Activated T-helper 17 cell treated with anti-CD3 and anti-CD28 coated beads, Interleukin-2, amount 50 U/mL, for 72 hours (primary cell): ENCODE measurements at regions not wholly inside any gene's neighbourhood (a gene's known extent, or its start where the extent isn't known, plus 50 kb on each side); places are given as distances from the start of the nearest gene placed in this dataset.

ENCODE experiments used
- ATAC-seq: fragments of 150-1000 bp; cut with Tn5 transposase; replicated peaks from 2 replicates; pipeline ENCODE4 v1.10.0; 2021; ENCODE audit warnings: mild to moderate bottlenecking, moderate library complexity
- H3K27ac Mint-ChIP-seq: one replicate; pipeline ENCODE4 v1.8.0; 2022; ENCODE audit warnings: mixed read lengths
- H3K27me3 Mint-ChIP-seq: one replicate; pipeline ENCODE4 v1.8.0; 2022; ENCODE audit warnings: mixed read lengths
- H3K36me3 Mint-ChIP-seq: one replicate; pipeline ENCODE4 v1.8.0; 2022; ENCODE audit warnings: low read depth, mild to moderate bottlenecking, mixed read lengths
- H3K4me1 Mint-ChIP-seq: one replicate; pipeline ENCODE4 v1.8.0; 2022; ENCODE audit warnings: mixed read lengths
- H3K4me3 Mint-ChIP-seq: one replicate; pipeline ENCODE4 v1.8.0; 2022; ENCODE audit warnings: mild to moderate bottlenecking, mixed read lengths
- H3K9me3 Mint-ChIP-seq: one replicate; pipeline ENCODE4 v1.8.0; 2022; ENCODE audit warnings: mixed read lengths

- Mint-ChIP-seq H3K9me3 (no peaks in the 10 kb centered on the region), H3K36me3 (no peaks in the 10 kb centered on the region), H3K27me3 (peaks cover 3% of the 10 kb centered on the region), H3K4me3 (no peak overlapping the region), H3K27ac (no peak overlapping the region), H3K4me1 (no peaks in the 10 kb centered on the region)
- no peak for ATAC-seq
Observed at GRCh38 chr14:101225157-101226152, 321.9 kb upstream of the RTL1 start.

- H3K36me3 Mint-ChIP-seq = no peaks in the 10 kb centered on the region
- no peak overlapping the region for H3K4me3 Mint-ChIP-seq
- no peak for ATAC-seq
- H3K27ac Mint-ChIP-seq = no peak overlapping the region
- no peaks in the 10 kb centered on the region for H3K9me3 Mint-ChIP-seq
- no peaks in the 10 kb centered on the region for H3K27me3 Mint-ChIP-seq
- H3K4me1 Mint-ChIP-seq = no peaks in the 10 kb centered on the region
Observed at GRCh38 chr14:101226265-101226602, 322.7 kb upstream of the RTL1 start.

GRCh38 chr14:101226603-101227425 lies 323.3 kb upstream of the RTL1 start:
- Mint-ChIP-seq H3K4me3 (no peak overlapping the region), H3K27ac (no peak overlapping the region), H3K27me3 (no peaks in the 10 kb centered on the region), H3K4me1 (no peaks in the 10 kb centered on the region), H3K9me3 (no peaks in the 10 kb centered on the region), H3K36me3 (no peaks in the 10 kb centered on the region)
- peak; percentile 23 for ATAC-seq

- H3K36me3 Mint-ChIP-seq = no peaks in the 10 kb centered on the region
- no peaks in the 10 kb centered on the region for H3K27me3 Mint-ChIP-seq
- no peaks in the 10 kb centered on the region for H3K4me1 Mint-ChIP-seq
- no peaks in the 10 kb centered on the region for H3K9me3 Mint-ChIP-seq
- H3K4me3 Mint-ChIP-seq = no peak overlapping the region
- no peak overlapping the region for H3K27ac Mint-ChIP-seq
- no peak for ATAC-seq
Observed at GRCh38 chr14:101227611-101228594, 324.4 kb upstream of the RTL1 start.

- no peaks in the 10 kb centered on the region for H3K27me3 Mint-ChIP-seq
- H3K27ac Mint-ChIP-seq = no peak overlapping the region
- no peak for ATAC-seq
- H3K4me1 Mint-ChIP-seq = no peaks in the 10 kb centered on the region
- H3K4me3 Mint-ChIP-seq = no peak overlapping the region
- no peaks in the 10 kb centered on the region for H3K36me3 Mint-ChIP-seq
- H3K9me3 Mint-ChIP-seq = no peaks in the 10 kb centered on the region
Observed at GRCh38 chr14:101228949-101229541, 325.5 kb upstream of the RTL1 start.

- Mint-ChIP-seq H3K36me3 (no peaks in the 10 kb centered on the region), H3K27me3 (no peaks in the 10 kb centered on the region), H3K27ac (no peak overlapping the region), H3K4me3 (no peak overlapping the region), H3K4me1 (no peaks in the 10 kb centered on the region), H3K9me3 (no peaks in the 10 kb centered on the region)
- ATAC-seq = no peak
Observed at GRCh38 chr14:101229666-101230065, 326.1 kb upstream of the RTL1 start.

- ATAC-seq = no peak
- no peaks in the 10 kb centered on the region for H3K9me3 Mint-ChIP-seq
- H3K27me3 Mint-ChIP-seq = no peaks in the 10 kb centered on the region
- H3K36me3 Mint-ChIP-seq = no peaks in the 10 kb centered on the region
- no peak overlapping the region for H3K27ac Mint-ChIP-seq
- H3K4me1 Mint-ChIP-seq = no peaks in the 10 kb centered on the region
- no peak overlapping the region for H3K4me3 Mint-ChIP-seq
Observed at GRCh38 chr14:101230161-101230850, 326.8 kb upstream of the RTL1 start.

- Mint-ChIP-seq H3K27me3 (no peaks in the 10 kb centered on the region), H3K9me3 (no peaks in the 10 kb centered on the region), H3K27ac (no peak overlapping the region), H3K4me1 (no peaks in the 10 kb centered on the region), H3K36me3 (no peaks in the 10 kb centered on the region), H3K4me3 (no peak overlapping the region)
- no peak for ATAC-seq
Observed at GRCh38 chr14:101230851-101231550, 327.5 kb upstream of the RTL1 start.

- Mint-ChIP-seq H3K36me3 (no peaks in the 10 kb centered on the region), H3K27ac (no peak overlapping the region), H3K4me3 (no peak overlapping the region), H3K27me3 (no peaks in the 10 kb centered on the region), H3K9me3 (no peaks in the 10 kb centered on the region), H3K4me1 (no peaks in the 10 kb centered on the region)
- ATAC-seq = no peak
Observed at GRCh38 chr14:101231828-101232227, 328.3 kb upstream of the RTL1 start.

- no peaks in the 10 kb centered on the region for H3K27me3 Mint-ChIP-seq
- no peak for ATAC-seq
- H3K4me3 Mint-ChIP-seq = no peak overlapping the region
- no peaks in the 10 kb centered on the region for H3K36me3 Mint-ChIP-seq
- H3K27ac Mint-ChIP-seq = no peak overlapping the region
- H3K9me3 Mint-ChIP-seq = no peaks in the 10 kb centered on the region
- no peaks in the 10 kb centered on the region for H3K4me1 Mint-ChIP-seq
Observed at GRCh38 chr14:101232340-101233020, 328.8 kb upstream of the DIO3 start.

GRCh38 chr14:101233021-101233366 lies 328.3 kb upstream of the DIO3 start:
- Mint-ChIP-seq H3K4me1 (no peaks in the 10 kb centered on the region), H3K4me3 (no peak overlapping the region), H3K27ac (no peak overlapping the region), H3K9me3 (no peaks in the 10 kb centered on the region), H3K36me3 (no peaks in the 10 kb centered on the region), H3K27me3 (no peaks in the 10 kb centered on the region)
- no peak for ATAC-seq

GRCh38 chr14:101233391-101233790 lies 327.9 kb upstream of the DIO3 start:
- Mint-ChIP-seq H3K4me3 (no peak overlapping the region), H3K4me1 (no peaks in the 10 kb centered on the region), H3K9me3 (no peaks in the 10 kb centered on the region), H3K27ac (no peak overlapping the region), H3K27me3 (no peaks in the 10 kb centered on the region), H3K36me3 (no peaks in the 10 kb centered on the region)
- no peak for ATAC-seq
